Tibial nerve (tissue), 4 donors: ENCODE measurements at regions not wholly inside any gene's neighbourhood (a gene's known extent, or its start where the extent isn't known, plus 50 kb on each side); places are given as distances from the start of the nearest gene placed in this dataset.

ENCODE experiments used
- DNase-seq, 2 donors: peaks; one replicate each; pipeline ENCODE4 v3.0.0-alpha.2; 2019; ENCODE audit warnings: low spot score in 2 of 2
- H3K27ac ChIP-seq, 4 donors: fragments of 200-600 bp; sonication (generic) in 3 of 4; one replicate each; pipeline ENCODE4 v1.5.1; 2017 to 2019; ENCODE audit warnings: mild to moderate bottlenecking in 1 of 4
- H3K27me3 ChIP-seq, 2 donors: fragments of 200-600 bp; sonication (generic) in 1 of 2; one replicate each; pipeline versions ENCODE4 v1.5.1 to v1.6.0; 2017 to 2019
- H3K36me3 ChIP-seq, 3 donors: fragments of 200-600 bp; sonication (generic); one replicate each; pipeline ENCODE4 v1.5.1; 2018 to 2019
- H3K4me1 ChIP-seq, 4 donors: fragments of 200-600 bp; sonication (generic) in 3 of 4; one replicate each; pipeline ENCODE4 v1.5.1; 2017 to 2019
- H3K4me3 ChIP-seq, 4 donors: fragments of 200-600 bp; sonication (generic) in 3 of 4; one replicate each; pipeline ENCODE4 v1.5.1; 2017 to 2019; ENCODE audit warnings: mild to moderate bottlenecking in 1 of 4, moderate library complexity in 1 of 4
- H3K9me3 ChIP-seq, 4 donors: fragments of 200-600 bp; sonication (generic) in 3 of 4; one replicate each; pipeline ENCODE4 v1.5.1; 2017 to 2019
- CTCF ChIP-seq, 5 experiments: fragments of 200-600 bp in 3 of 5; fragments of 450-650 bp in 2 of 5; sonication (generic) in 3 of 5; IDR thresholded peaks; one replicate each; pipeline ENCODE4 v1.5.1; 2016 to 2019; ENCODE audit warnings: antibody characterized with exemption in 5 of 5, mild to moderate bottlenecking in 3 of 5, moderate library complexity in 2 of 5
- EP300 ChIP-seq, 2 donors: sonication (generic); formaldehyde crosslinking; IDR thresholded peaks; one replicate each; pipeline ENCODE4 v1.6.1; 2017; ENCODE audit warnings: antibody characterized with exemption in 2 of 2, mild to moderate bottlenecking in 1 of 2
- POLR2A ChIP-seq, 2 donors: fragments of 450-650 bp; IDR thresholded peaks; one replicate each; pipeline ENCODE4 v1.6.1; 2017; ENCODE audit warnings: antibody characterized with exemption in 2 of 2, mild to moderate bottlenecking in 2 of 2, moderate library complexity in 2 of 2
- WGBS, 2 donors: methylation state at CpG; one replicate each; pipeline ENCODE4 v1.1.5; 2018; 5-methylcytosine and 5-hydroxymethylcytosine counted together

DNA sequence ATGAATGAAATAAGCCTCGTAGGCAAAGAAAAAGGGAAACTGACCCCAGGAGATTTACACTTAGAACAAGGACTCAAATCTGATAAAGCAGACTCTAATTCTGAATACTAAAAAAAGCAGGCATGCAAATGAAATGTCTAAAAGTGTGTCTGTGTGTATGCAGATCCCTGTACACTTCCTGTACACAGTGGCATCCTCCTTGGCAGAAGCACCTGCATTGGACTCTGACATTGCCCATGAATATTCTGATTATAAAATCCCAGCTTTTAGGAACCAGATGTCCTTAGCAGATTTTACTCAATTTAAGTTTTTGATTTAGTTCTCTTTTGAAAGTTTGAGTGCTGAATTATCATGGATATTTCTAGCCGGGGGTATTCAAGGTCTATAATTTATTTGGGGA is 306.0 kb upstream of the CDH8 start:
- no peaks in the 10 kb centered on the region for H3K9me3 ChIP-seq
- H3K4me3 ChIP-seq, result no peak overlapping the region
- no peak overlapping the region for H3K27ac ChIP-seq
- no peaks in the 10 kb centered on the region for H3K36me3 ChIP-seq
- no peaks in the 10 kb centered on the region for H3K4me1 ChIP-seq
- 72 to 81% methylated on average over 2 of the region's 2 CpGs for WGBS, 2 donors
- H3K27me3 ChIP-seq, result no peaks in the 10 kb centered on the region
- no peak for DNase-seq
- TF ChIP-seq CTCF (IDR thresholded peaks at IDR 0.05) (no peak), POLR2A (IDR thresholded peaks at IDR 0.05) (no peak), EP300 (IDR thresholded peaks at IDR 0.05) (no peak)

DNA sequence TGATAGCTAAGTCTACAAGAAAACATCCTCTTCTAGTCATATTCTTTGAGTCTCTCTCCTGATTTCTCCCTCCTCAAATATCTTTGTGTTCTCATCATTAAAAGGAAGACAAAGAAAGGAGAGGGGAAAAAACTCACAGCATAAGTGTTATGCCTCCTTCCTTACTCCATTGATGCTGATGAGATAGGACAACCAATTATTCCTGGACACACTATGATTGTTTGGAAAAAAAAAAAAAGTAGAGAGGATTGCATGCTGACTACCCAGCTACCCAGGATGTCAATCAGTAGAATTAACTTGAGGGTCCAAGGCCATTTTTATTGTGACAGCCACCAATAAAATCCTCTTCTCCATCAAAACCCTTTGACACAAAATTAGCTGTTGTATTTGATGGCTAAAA is 299.1 kb upstream of the CDH8 start:
- Histone ChIP-seq H3K27me3 (no peaks in the 10 kb centered on the region), H3K9me3 (no peaks in the 10 kb centered on the region), H3K36me3 (no peaks in the 10 kb centered on the region), H3K4me3 (no peak overlapping the region), H3K4me1 (no peaks in the 10 kb centered on the region), H3K27ac (no peak overlapping the region)
- no peak for TF ChIP-seq CTCF (IDR thresholded peaks at IDR 0.05)
- TF ChIP-seq EP300 (IDR thresholded peaks at IDR 0.05), result no peak
- TF ChIP-seq POLR2A (IDR thresholded peaks at IDR 0.05), result no peak
- no peak for DNase-seq

GRCh38 chr16:62321606-62322005 is 285.4 kb upstream of the CDH8 start:
- Histone ChIP-seq H3K4me3 (no peak overlapping the region), H3K27ac (no peak overlapping the region), H3K27me3 (no peaks in the 10 kb centered on the region), H3K9me3 (no peaks in the 10 kb centered on the region), H3K4me1 (no peaks in the 10 kb centered on the region), H3K36me3 (no peaks in the 10 kb centered on the region)
- TF ChIP-seq EP300 (IDR thresholded peaks at IDR 0.05), result no peak
- no peak for TF ChIP-seq CTCF (IDR thresholded peaks at IDR 0.05)
- TF ChIP-seq POLR2A (IDR thresholded peaks at IDR 0.05), result no peak
- no peak for DNase-seq
- WGBS, 2 donors, result 71 to 84% methylated on average over 2 of the region's 2 CpGs

DNA sequence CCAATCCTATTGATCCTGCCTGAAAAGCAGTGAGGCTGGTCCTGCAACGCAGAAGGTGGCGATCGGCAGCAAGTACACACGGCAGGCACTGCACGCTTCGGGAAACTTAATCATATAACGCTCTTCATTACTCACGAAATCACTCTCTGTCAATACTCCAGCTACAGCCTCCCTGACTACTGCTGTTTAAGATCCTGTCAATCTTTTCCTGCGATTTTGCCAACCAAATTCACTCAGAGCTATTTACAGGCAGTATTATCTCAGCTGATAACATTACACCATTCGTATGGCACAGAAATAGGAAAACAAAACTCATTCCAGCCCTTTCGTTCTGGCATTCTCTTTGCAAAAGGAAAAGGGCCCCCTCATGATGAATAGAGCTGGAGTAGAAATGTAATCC is 262.4 kb upstream of the CDH8 start:
- H3K9me3 ChIP-seq, result no peaks in the 10 kb centered on the region
- H3K4me1 ChIP-seq, result no peaks in the 10 kb centered on the region
- DNase-seq, result no peak
- no peaks in the 10 kb centered on the region for H3K36me3 ChIP-seq
- H3K4me3 ChIP-seq, result no peak overlapping the region
- WGBS, 2 donors, result 73 to 81% methylated on average over 11 of the region's 11 CpGs
- TF ChIP-seq POLR2A (IDR thresholded peaks at IDR 0.05) (no peak), EP300 (IDR thresholded peaks at IDR 0.05) (no peak), CTCF (IDR thresholded peaks at IDR 0.05) (no peak)
- H3K27ac ChIP-seq, result no peak overlapping the region
- no peaks in the 10 kb centered on the region for H3K27me3 ChIP-seq

- no peak for TF ChIP-seq EP300 (IDR thresholded peaks at IDR 0.05)
- no peak for TF ChIP-seq POLR2A (IDR thresholded peaks at IDR 0.05)
- TF ChIP-seq CTCF (IDR thresholded peaks at IDR 0.05), result no peak
- Histone ChIP-seq H3K27me3 (no peaks in the 10 kb centered on the region), H3K4me1 (no peaks in the 10 kb centered on the region), H3K4me3 (no peak overlapping the region), H3K36me3 (no peaks in the 10 kb centered on the region), H3K27ac (no peak overlapping the region), H3K9me3 (no peaks in the 10 kb centered on the region)
- 85 to 86% methylated on average over 6 of the region's 6 CpGs for WGBS, 2 donors
- no peak for DNase-seq
Measured at GRCh38 chr16:62294213-62294972, 258.2 kb upstream of the CDH8 start.
